Cardiac muscle cell (in vitro differentiated cells and primary cell): ENCODE measurements at regions not wholly inside any gene's neighbourhood (a gene's known extent, or its start where the extent isn't known, plus 50 kb on each side); places are given as distances from the start of the nearest gene placed in this dataset.

Experiments used
- DNase-seq, 2 donors: peaks; one replicate each; pipeline versions ENCODE4 v3.0.0 to v3.0.0-alpha.2; 2010 to 2017; ENCODE audit warnings: low read depth in 1 of 2, low spot score in 1 of 2
- H3K27ac ChIP-seq: fragments of 200-600 bp; sonication (generic); 2 replicates; pipeline ENCODE4 v1.5.1; 2016
- H3K27me3 ChIP-seq: fragments of 200-600 bp; sonication (generic); 2 replicates; pipeline ENCODE4 v1.6.0; 2016; ENCODE audit warnings: control low read depth
- H3K36me3 ChIP-seq: fragments of 200-600 bp; sonication (generic); 2 replicates; pipeline ENCODE4 v1.5.1; 2016; ENCODE audit warnings: control low read depth
- H3K4me1 ChIP-seq: fragments of 200-600 bp; sonication (generic); 2 replicates; pipeline ENCODE4 v1.8.1; 2017; ENCODE audit warnings: low read depth, mild to moderate bottlenecking, mixed run types
- H3K4me3 ChIP-seq: fragments of 200-600 bp; sonication (generic); 2 replicates; pipeline ENCODE4 v1.5.1; 2016; ENCODE audit warnings: mild to moderate bottlenecking
- H3K9me3 ChIP-seq: fragments of 200-600 bp; sonication (generic); 2 replicates; pipeline ENCODE4 v1.5.1; 2017; ENCODE audit warnings: low read depth, mild to moderate bottlenecking, control low read depth
- TF ChIP-seq, protein P1 (sequence below): IDR thresholded peaks from 2 replicates; pipeline ENCODE4 v1.5.1; 2012; ENCODE audit warnings: low read depth, mild to moderate bottlenecking, low read length

DNA sequence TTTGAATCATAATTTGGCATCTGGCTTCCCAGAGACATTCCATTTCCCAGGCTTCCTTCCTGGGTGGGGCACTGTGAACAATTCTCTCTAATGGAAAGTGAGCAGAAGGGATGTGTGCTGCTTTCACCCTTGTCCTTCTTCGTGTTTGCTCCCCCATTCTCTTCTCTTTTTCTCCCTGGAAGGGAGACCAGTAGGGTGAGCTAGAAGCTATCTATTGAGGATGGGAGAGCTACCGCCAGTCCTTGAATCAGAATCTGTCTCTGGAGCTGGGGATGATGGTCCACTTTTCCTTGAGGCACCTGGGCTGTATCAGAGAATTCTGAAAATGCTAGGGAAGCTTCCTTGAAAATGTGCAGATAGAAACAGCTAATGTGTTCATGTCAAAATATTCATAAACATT, 453.9 kb downstream of the WDR72 start:
- H3K27me3 ChIP-seq: no peaks in the 10 kb centered on the region
- no peak for DNase-seq
- no peaks in the 10 kb centered on the region for H3K9me3 ChIP-seq
- no peak overlapping the region for H3K4me3 ChIP-seq
- H3K27ac ChIP-seq: no peak overlapping the region
- TF ChIP-seq, protein P1, sequence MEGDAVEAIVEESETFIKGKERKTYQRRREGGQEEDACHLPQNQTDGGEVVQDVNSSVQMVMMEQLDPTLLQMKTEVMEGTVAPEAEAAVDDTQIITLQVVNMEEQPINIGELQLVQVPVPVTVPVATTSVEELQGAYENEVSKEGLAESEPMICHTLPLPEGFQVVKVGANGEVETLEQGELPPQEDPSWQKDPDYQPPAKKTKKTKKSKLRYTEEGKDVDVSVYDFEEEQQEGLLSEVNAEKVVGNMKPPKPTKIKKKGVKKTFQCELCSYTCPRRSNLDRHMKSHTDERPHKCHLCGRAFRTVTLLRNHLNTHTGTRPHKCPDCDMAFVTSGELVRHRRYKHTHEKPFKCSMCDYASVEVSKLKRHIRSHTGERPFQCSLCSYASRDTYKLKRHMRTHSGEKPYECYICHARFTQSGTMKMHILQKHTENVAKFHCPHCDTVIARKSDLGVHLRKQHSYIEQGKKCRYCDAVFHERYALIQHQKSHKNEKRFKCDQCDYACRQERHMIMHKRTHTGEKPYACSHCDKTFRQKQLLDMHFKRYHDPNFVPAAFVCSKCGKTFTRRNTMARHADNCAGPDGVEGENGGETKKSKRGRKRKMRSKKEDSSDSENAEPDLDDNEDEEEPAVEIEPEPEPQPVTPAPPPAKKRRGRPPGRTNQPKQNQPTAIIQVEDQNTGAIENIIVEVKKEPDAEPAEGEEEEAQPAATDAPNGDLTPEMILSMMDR: no peak
- H3K4me1 ChIP-seq: no peaks in the 10 kb centered on the region
- no peaks in the 10 kb centered on the region for H3K36me3 ChIP-seq

DNA sequence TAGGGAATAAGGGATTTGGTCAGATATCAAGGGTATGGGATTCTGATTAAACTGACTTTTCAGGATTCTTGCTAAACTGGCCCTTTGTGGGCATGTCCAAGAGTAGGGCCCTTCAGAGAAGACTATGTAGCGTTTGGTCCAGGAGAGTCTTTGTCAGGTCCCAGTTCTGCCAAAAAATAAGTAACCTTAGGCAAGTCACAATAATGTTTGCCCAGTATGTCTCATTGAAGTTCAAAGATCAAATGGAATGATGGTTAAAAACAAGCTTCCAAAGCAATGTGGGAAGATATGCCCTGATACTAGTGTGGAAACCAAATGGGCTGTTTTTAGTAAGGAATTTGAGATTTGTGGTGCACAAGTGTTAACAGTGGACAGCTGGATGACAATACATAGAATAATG, 454.4 kb downstream of the WDR72 start:
- TF ChIP-seq, protein P1: no peak
- H3K36me3 ChIP-seq: no peaks in the 10 kb centered on the region
- no peaks in the 10 kb centered on the region for H3K4me1 ChIP-seq
- no peak overlapping the region for H3K27ac ChIP-seq
- no peaks in the 10 kb centered on the region for H3K9me3 ChIP-seq
- H3K27me3 ChIP-seq: no peaks in the 10 kb centered on the region
- H3K4me3 ChIP-seq: no peak overlapping the region
- no peak for DNase-seq

DNA sequence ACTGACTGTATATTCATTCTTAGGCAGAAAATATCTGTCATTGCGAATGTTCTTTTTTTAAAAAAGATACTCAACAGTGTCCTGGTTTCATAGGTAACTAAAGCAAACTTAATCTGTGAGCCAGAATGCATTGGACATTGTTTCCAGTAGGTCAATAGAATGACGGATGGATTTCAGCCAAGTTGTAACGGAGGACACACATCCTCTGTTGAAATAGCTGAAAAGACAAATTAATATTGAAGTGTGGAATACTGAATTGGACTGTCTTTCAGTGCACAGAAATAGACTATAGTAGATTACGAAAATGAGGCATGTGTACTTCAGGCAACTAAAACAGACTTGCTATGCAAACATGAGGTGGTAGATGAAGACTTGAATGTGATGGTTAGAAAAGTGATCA, 461.6 kb downstream of the WDR72 start:
- TF ChIP-seq, protein P1: no peak
- Histone ChIP-seq H3K4me3 (no peak overlapping the region), H3K4me1 (no peaks in the 10 kb centered on the region), H3K27me3 (no peaks in the 10 kb centered on the region), H3K27ac (no peak overlapping the region), H3K36me3 (no peaks in the 10 kb centered on the region), H3K9me3 (no peaks in the 10 kb centered on the region)
- no peak for DNase-seq

DNA sequence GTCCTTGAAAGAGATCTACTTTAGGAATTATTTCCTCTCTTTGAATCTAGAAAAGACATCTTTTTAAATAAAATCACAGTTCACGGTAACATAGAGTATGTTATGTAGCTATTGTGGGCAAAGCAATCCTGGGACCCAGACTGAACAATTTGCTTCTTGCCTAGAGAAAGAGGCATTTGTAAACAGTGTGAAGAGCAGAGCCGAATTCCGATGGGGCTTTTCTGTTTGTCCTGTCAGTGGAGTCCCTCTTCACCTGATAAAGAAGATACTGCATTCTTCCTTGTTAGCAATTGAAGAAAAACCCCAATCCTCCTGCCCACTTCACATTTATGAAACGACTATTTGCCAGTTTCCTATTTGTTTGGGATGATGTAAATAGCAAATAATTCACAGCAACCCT, 462.9 kb downstream of the WDR72 start:
- H3K9me3 ChIP-seq: no peaks in the 10 kb centered on the region
- H3K27me3 ChIP-seq: no peaks in the 10 kb centered on the region
- TF ChIP-seq, protein P1: no peak
- no peak overlapping the region for H3K4me3 ChIP-seq
- no peak overlapping the region for H3K27ac ChIP-seq
- no peaks in the 10 kb centered on the region for H3K36me3 ChIP-seq
- no peaks in the 10 kb centered on the region for H3K4me1 ChIP-seq
- DNase-seq: no peak

DNA sequence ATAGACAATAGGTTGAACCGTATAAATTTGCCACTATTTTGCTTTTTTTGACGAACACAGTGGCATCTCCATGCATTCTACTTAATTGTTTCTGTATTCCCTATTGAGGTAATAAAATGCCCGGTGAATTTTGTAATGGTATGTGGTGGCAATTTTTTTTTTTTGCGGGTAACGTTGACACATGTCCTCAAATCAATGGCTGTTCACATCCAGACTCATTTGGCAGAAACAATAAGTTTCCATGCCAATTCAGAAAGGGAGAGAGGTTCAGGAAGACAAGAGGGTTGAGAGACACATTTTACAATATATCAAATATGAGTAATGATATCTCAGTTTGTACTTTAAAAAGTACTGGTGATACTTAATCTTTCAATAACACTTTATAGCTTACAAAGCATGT, 463.9 kb downstream of the WDR72 start:
- H3K27ac ChIP-seq: no peak overlapping the region
- DNase-seq: no peak
- no peaks in the 10 kb centered on the region for H3K36me3 ChIP-seq
- no peaks in the 10 kb centered on the region for H3K9me3 ChIP-seq
- H3K4me3 ChIP-seq: no peak overlapping the region
- H3K27me3 ChIP-seq: no peaks in the 10 kb centered on the region
- no peaks in the 10 kb centered on the region for H3K4me1 ChIP-seq
- TF ChIP-seq, protein P1: no peak

DNA sequence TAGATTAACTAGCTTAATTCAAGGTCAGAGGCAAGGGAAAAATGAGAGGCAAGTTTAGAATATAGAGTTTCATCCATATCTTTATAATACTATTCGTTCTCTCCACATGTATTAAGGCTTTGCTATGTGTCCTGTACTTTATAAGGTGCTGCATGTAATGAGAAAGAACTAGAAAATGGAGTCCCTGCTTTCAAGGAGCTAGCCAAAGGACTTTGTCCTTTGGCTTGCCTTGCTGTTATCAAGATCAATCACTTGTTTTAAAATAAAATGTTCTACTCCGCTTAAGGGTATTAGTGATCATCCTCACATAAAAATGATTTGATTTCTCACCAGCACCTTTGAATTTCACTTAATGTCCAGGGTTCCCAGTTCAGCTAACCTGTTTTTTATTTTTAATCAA, 470.9 kb downstream of the WDR72 start:
- Histone ChIP-seq H3K4me1 (no peaks in the 10 kb centered on the region), H3K36me3 (no peaks in the 10 kb centered on the region), H3K9me3 (no peaks in the 10 kb centered on the region), H3K4me3 (no peak overlapping the region), H3K27me3 (no peaks in the 10 kb centered on the region), H3K27ac (no peak overlapping the region)
- no peak for DNase-seq
- TF ChIP-seq, protein P1: no peak
